NT2/D1 (cell line): ENCODE measurements at regions not wholly inside any gene's neighbourhood (a gene's known extent, or its start where the extent isn't known, plus 50 kb on each side); places are given as distances from the start of the nearest gene placed in this dataset.

Experiments
- SUZ12 ChIP-seq: IDR thresholded peaks from 2 replicates; pipeline ENCODE4 v1.6.1; 2011; ENCODE audit not compliant: insufficient read length, insufficient read depth; ENCODE audit errors: extremely low read depth
- YY1 ChIP-seq: IDR thresholded peaks from 2 replicates; pipeline ENCODE4 v1.6.1; 2011; ENCODE audit not compliant: insufficient read length, insufficient read depth
- ZNF274 ChIP-seq: IDR thresholded peaks from 2 replicates; pipeline ENCODE4 v1.6.1; 2011; ENCODE audit warnings: mild to moderate bottlenecking, low read depth, low read length

- TF ChIP-seq SUZ12 (no peak), ZNF274 (no peak), YY1 (no peak)
Observed at GRCh38 chr10:60441515-60441914, 51.8 kb upstream of the ANK3 start.
